ENCODE measurements at regions not wholly inside any gene's neighbourhood (a gene's known extent, or its start where the extent isn't known, plus 50 kb on each side); places are given as distances from the start of the nearest gene placed in this dataset.

- TF ChIP-seq CTCF (IDR thresholded peaks at IDR 0.05), result no peak
- TF ChIP-seq CREB1 (CRISPR knock-in tag; IDR thresholded peaks at IDR 0.05), result no peak
- TF ChIP-seq ZBTB21 (CRISPR knock-in tag; IDR thresholded peaks at IDR 0.05; ENCODE audit: borderline replicate concordance), result no peak
- no peak for TF ChIP-seq FOXP1 (CRISPR knock-in tag; IDR thresholded peaks at IDR 0.05; ENCODE audit: borderline replicate concordance)
Measured at GRCh38 chr13:84843368-84843767, 955.9 kb downstream of the SLITRK6 start.
